HEK293 (cell line): ENCODE measurements at regions not wholly inside any gene's neighbourhood (a gene's known extent, or its start where the extent isn't known, plus 50 kb on each side); places are given as distances from the start of the nearest gene placed in this dataset.

ENCODE experiments used
- CTCF ChIA-PET: fragments of 350-600 bp; formaldehyde crosslinking; extraction: SDS; loops from one replicate; lab custom pipeline; 2021; ENCODE audit warnings: antibody characterized with exemption; lab: Yijun Ruan, JAX
- POLR2A ChIA-PET: fragments of 300-600 bp; formaldehyde crosslinking; extraction: SDS; loops from one replicate; lab custom pipeline; 2020; ENCODE audit warnings: antibody characterized with exemption, inconsistent platforms; lab: Yijun Ruan, JAX
- H3K27ac ChIP-seq: fragments of 200-500 bp; sonication (Bioruptor generic); 2 replicates; pipeline ENCODE4 v1.5.1; 2014; ENCODE audit warnings: low read depth, low read length, control low read depth, inconsistent platforms; ENCODE audit errors: extremely low read depth
- H3K36me3 ChIP-seq, 2 experiments: fragments of 200-500 bp in 1 of 2; sonication (Bioruptor generic) in 1 of 2; 1 replicate in 1 of 2; 2 replicates in 1 of 2; pipeline ENCODE4 v1.5.1; 2014 to 2017; ENCODE audit warnings: inconsistent platforms in 2 of 2, low read length in 2 of 2; ENCODE audit not compliant: control insufficient read depth in 2 of 2, insufficient read depth in 1 of 2
- H3K4me1 ChIP-seq: fragments of 200-500 bp; sonication (Bioruptor generic); 2 replicates; pipeline ENCODE4 v1.5.1; 2014; ENCODE audit warnings: mild to moderate bottlenecking, low read length, inconsistent platforms; ENCODE audit not compliant: control insufficient read depth, insufficient read depth
- H3K4me3 ChIP-seq: 2 replicates; pipeline ENCODE4 v1.5.1; 2011; ENCODE audit warnings: low read depth, mild to moderate bottlenecking, control low read depth, low read length, moderate library complexity
- H3K9me3 ChIP-seq: fragments of 200-500 bp; sonication (Bioruptor generic); 2 replicates; pipeline ENCODE4 v1.5.1; 2014; ENCODE audit warnings: low read depth, low read length, inconsistent platforms; ENCODE audit not compliant: control insufficient read depth, insufficient read depth
- EGR2 ChIP-seq: fragments of 450-650 bp; formaldehyde crosslinking; IDR thresholded peaks from 2 replicates; pipeline ENCODE4 v1.5.1; 2016; ENCODE audit warnings: low read depth, missing biosample characterization, missing genetic modification characterization
- KLF10 ChIP-seq: fragments of 450-650 bp; IDR thresholded peaks from 2 replicates; pipeline ENCODE4 v1.5.1; 2018; ENCODE audit warnings: missing biosample characterization, mild to moderate bottlenecking, missing genetic modification characterization
- SP3 ChIP-seq: fragments of 450-650 bp; formaldehyde crosslinking; IDR thresholded peaks from 2 replicates; pipeline ENCODE4 v1.5.1; 2016; ENCODE audit warnings: missing biosample characterization, missing genetic modification characterization
- WT1 ChIP-seq: fragments of 450-650 bp; formaldehyde crosslinking; IDR thresholded peaks from 2 replicates; pipeline ENCODE4 v1.5.1; 2016; ENCODE audit warnings: missing biosample characterization, missing genetic modification characterization
- ZBTB17 ChIP-seq: fragments of 450-650 bp; formaldehyde crosslinking; IDR thresholded peaks from 2 replicates; pipeline ENCODE4 v1.5.1; 2016; ENCODE audit warnings: missing biosample characterization, missing genetic modification characterization
- ZBTB8A ChIP-seq: fragments of 450-650 bp; formaldehyde crosslinking; IDR thresholded peaks from 2 replicates; pipeline ENCODE4 v1.5.1; 2016; ENCODE audit warnings: missing biosample characterization, missing genetic modification characterization
- ZNF155 ChIP-seq: fragments of 450-650 bp; formaldehyde crosslinking; IDR thresholded peaks from 2 replicates; pipeline ENCODE4 v1.5.1; 2016; ENCODE audit warnings: missing biosample characterization, missing genetic modification characterization
- ZNF174 ChIP-seq: fragments of 450-650 bp; formaldehyde crosslinking; IDR thresholded peaks from 2 replicates; pipeline ENCODE4 v1.5.0; 2017; ENCODE audit warnings: missing biosample characterization, mild to moderate bottlenecking, missing genetic modification characterization
- ZNF211 ChIP-seq: fragments of 450-650 bp; formaldehyde crosslinking; IDR thresholded peaks from 2 replicates; pipeline ENCODE4 v1.5.1; 2016; ENCODE audit warnings: low read depth, missing biosample characterization, missing genetic modification characterization
- ZNF274 ChIP-seq, 2 experiments: fragments of 200-500 bp in 1 of 2; fragments of 450-650 bp in 1 of 2; sonication (Bioruptor generic) in 1 of 2; formaldehyde crosslinking in 1 of 2; IDR thresholded peaks; 2 replicates each; pipeline versions ENCODE4 v1.5.1 to v1.6.1; 2014 to 2016; ENCODE audit warnings: borderline replicate concordance in 1 of 2, inconsistent platforms in 1 of 2, low read length in 1 of 2, missing biosample characterization in 1 of 2, missing genetic modification characterization in 1 of 2
- ZNF302 ChIP-seq: fragments of 450-650 bp; formaldehyde crosslinking; IDR thresholded peaks from 2 replicates; pipeline ENCODE4 v1.5.1; 2016; ENCODE audit warnings: missing biosample characterization, missing genetic modification characterization, low read depth
- ZNF416 ChIP-seq: fragments of 450-650 bp; formaldehyde crosslinking; IDR thresholded peaks from 2 replicates; pipeline ENCODE4 v1.5.1; 2016; ENCODE audit warnings: missing biosample characterization, missing genetic modification characterization
- ZNF501 ChIP-seq: fragments of 450-650 bp; formaldehyde crosslinking; IDR thresholded peaks from 2 replicates; pipeline ENCODE4 v1.5.1; 2016; ENCODE audit warnings: missing biosample characterization, missing genetic modification characterization
- ZNF596 ChIP-seq: fragments of 450-650 bp; IDR thresholded peaks from 2 replicates; pipeline ENCODE4 v1.5.0; 2018; ENCODE audit warnings: missing biosample characterization, mild to moderate bottlenecking, missing genetic modification characterization, moderate library complexity
- ZNF610 ChIP-seq: fragments of 450-650 bp; formaldehyde crosslinking; IDR thresholded peaks from 2 replicates; pipeline ENCODE4 v1.5.1; 2016; ENCODE audit warnings: missing biosample characterization, missing genetic modification characterization, borderline replicate concordance
- ZNF623 ChIP-seq: fragments of 450-650 bp; formaldehyde crosslinking; IDR thresholded peaks from 2 replicates; pipeline ENCODE4 v1.5.1; 2016; ENCODE audit warnings: missing biosample characterization, missing genetic modification characterization
- ZNF626 ChIP-seq: fragments of 450-650 bp; sonication (Bioruptor Pico); formaldehyde crosslinking; IDR thresholded peaks from 2 replicates; pipeline ENCODE4 v1.5.1; 2018; ENCODE audit warnings: missing biosample characterization, missing genetic modification characterization, inconsistent platforms
- ZNF639 ChIP-seq: fragments of 450-650 bp; formaldehyde crosslinking; IDR thresholded peaks from 2 replicates; pipeline ENCODE4 v1.5.1; 2016; ENCODE audit warnings: missing biosample characterization, missing genetic modification characterization
- ZNF664 ChIP-seq: fragments of 450-650 bp; formaldehyde crosslinking; IDR thresholded peaks from 2 replicates; pipeline ENCODE4 v1.5.1; 2016; ENCODE audit warnings: missing biosample characterization, missing genetic modification characterization
- ZNF677 ChIP-seq: fragments of 450-650 bp; IDR thresholded peaks from 2 replicates; pipeline ENCODE4 v1.5.0; 2018; ENCODE audit warnings: missing biosample characterization, mild to moderate bottlenecking, missing genetic modification characterization, moderate library complexity
- ZNF704 ChIP-seq: fragments of 450-650 bp; formaldehyde crosslinking; IDR thresholded peaks from 2 replicates; pipeline ENCODE4 v1.5.1; 2016; ENCODE audit warnings: missing biosample characterization, missing genetic modification characterization
- ZNF76 ChIP-seq: fragments of 450-650 bp; formaldehyde crosslinking; IDR thresholded peaks from 2 replicates; pipeline ENCODE4; 2016; ENCODE audit warnings: low read depth, missing biosample characterization, missing genetic modification characterization, borderline replicate concordance
- TF ChIP-seq, protein P1 (sequence below): fragments of 450-650 bp; formaldehyde crosslinking; IDR thresholded peaks from 2 replicates; pipeline ENCODE4 v1.5.1; 2016; ENCODE audit warnings: missing biosample characterization, missing genetic modification characterization
- TF ChIP-seq, protein P2 (sequence below): fragments of 450-650 bp; formaldehyde crosslinking; IDR thresholded peaks from 2 replicates; pipeline ENCODE4 v1.5.1; 2017; ENCODE audit warnings: missing biosample characterization, mild to moderate bottlenecking, missing genetic modification characterization, moderate library complexity

DNA sequence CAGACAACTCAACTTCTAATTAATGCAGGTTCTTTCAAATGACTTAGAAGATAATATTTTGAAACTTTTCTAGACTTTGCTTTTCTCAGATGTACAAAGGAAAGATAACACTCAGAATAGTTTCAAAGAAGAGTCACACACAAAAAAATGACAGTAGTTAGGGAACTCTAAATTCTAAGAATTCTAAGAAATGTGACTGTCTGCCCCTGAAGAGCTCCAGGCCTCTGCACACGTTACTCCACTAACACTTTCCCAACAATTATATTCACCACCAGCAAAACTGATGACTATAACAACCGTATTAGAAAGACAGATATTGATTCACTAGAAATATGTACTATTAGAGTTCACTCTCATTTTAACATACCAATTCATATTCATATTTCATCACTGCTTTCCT, 133.3 kb upstream of the SMLR1 start:
- no peaks in the 10 kb centered on the region for H3K4me1 ChIP-seq
- no peak for TF ChIP-seq ZNF664 (tag by site-specific recombination)
- TF ChIP-seq ZNF501 (tag by site-specific recombination): no peak
- TF ChIP-seq, protein P1, sequence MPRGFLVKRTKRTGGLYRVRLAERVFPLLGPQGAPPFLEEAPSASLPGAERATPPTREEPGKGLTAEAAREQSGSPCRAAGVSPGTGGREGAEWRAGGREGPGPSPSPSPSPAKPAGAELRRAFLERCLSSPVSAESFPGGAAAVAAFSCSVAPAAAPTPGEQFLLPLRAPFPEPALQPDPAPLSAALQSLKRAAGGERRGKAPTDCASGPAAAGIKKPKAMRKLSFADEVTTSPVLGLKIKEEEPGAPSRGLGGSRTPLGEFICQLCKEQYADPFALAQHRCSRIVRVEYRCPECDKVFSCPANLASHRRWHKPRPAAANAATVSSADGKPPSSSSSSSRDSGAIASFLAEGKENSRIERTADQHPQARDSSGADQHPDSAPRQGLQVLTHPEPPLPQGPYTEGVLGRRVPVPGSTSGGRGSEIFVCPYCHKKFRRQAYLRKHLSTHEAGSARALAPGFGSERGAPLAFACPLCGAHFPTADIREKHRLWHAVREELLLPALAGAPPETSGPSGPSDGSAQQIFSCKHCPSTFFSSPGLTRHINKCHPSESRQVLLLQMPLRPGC: no peak
- no peak for TF ChIP-seq EGR2 (tag by site-specific recombination)
- no peak for TF ChIP-seq ZNF211 (tag by site-specific recombination)
- TF ChIP-seq ZNF155: no peak
- TF ChIP-seq ZNF76: no peak
- no peak for TF ChIP-seq ZNF274 (IDR thresholded peaks at IDR 0.05; ENCODE audit: low read length)
- TF ChIP-seq ZNF274 (tag by site-specific recombination; IDR thresholded peaks at IDR 0.05; ENCODE audit: borderline replicate concordance): no peak
- TF ChIP-seq ZNF623: no peak
- TF ChIP-seq WT1 (tag by site-specific recombination): no peak
- no peak for TF ChIP-seq ZNF302
- TF ChIP-seq, protein P2, sequence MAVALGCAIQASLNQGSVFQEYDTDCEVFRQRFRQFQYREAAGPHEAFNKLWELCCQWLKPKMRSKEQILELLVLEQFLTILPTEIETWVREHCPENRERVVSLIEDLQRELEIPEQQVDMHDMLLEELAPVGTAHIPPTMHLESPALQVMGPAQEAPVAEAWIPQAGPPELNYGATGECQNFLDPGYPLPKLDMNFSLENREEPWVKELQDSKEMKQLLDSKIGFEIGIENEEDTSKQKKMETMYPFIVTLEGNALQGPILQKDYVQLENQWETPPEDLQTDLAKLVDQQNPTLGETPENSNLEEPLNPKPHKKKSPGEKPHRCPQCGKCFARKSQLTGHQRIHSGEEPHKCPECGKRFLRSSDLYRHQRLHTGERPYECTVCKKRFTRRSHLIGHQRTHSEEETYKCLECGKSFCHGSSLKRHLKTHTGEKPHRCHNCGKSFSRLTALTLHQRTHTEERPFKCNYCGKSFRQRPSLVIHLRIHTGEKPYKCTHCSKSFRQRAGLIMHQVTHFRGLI (tag by site-specific recombination): no peak
- no peak for TF ChIP-seq ZNF704 (tag by site-specific recombination)
- no peak for TF ChIP-seq SP3 (tag by site-specific recombination)
- no peak for TF ChIP-seq ZNF596 (tag by site-specific recombination)
- no peak for TF ChIP-seq ZNF610 (tag by site-specific recombination)
- no peak overlapping the region for H3K27ac ChIP-seq
- ChIA-PET POLR2A (interaction anchor here (0.6 kb wide), 1 partner anchor 134 kb away, joined by 11 read pairs; no protein-coding TSS in a partner anchor), CTCF (interaction anchor here (0.6 to 0.7 kb wide), 2 partner anchors 114 to 455 kb away, joined by 3 to 4 read pairs; no protein-coding TSS in a partner anchor)
- no peaks in the 10 kb centered on the region for H3K36me3 ChIP-seq
- no peak overlapping the region for H3K4me3 ChIP-seq
- H3K9me3 ChIP-seq: no peaks in the 10 kb centered on the region; the same call in 1 of the 2 replicates

- TF ChIP-seq ZBTB17 (tag by site-specific recombination) (no peak), ZBTB8A (tag by site-specific recombination) (no peak), ZNF639 (no peak), ZNF626 (no peak), ZNF416 (no peak), ZNF174 (tag by site-specific recombination) (no peak), ZNF677 (tag by site-specific recombination) (no peak), KLF10 (tag by site-specific recombination) (no peak), WT1 (tag by site-specific recombination) (no peak)
- Histone ChIP-seq H3K4me3 (no peak overlapping the region), H3K36me3 (no peaks in the 10 kb centered on the region), H3K9me3 (no peaks in the 10 kb centered on the region; the same call in 1 of the 2 replicates), H3K27ac (no peak overlapping the region), H3K4me1 (no peaks in the 10 kb centered on the region)
- CTCF ChIA-PET: no interaction called here
- POLR2A ChIA-PET: no interaction called here
Observed at GRCh38 chr6:130694606-130695005, 132.6 kb upstream of the SMLR1 start.
